ENCODE measurements at regions not wholly inside any gene's neighbourhood (a gene's known extent, or its start where the extent isn't known, plus 50 kb on each side); places are given as distances from the start of the nearest gene placed in this dataset.
"Not testable (repeated sequence)": the region's sequence is repeated elsewhere in the genome, so short reads cannot be mapped to it uniquely, and the experiment has no call there.

DNA sequence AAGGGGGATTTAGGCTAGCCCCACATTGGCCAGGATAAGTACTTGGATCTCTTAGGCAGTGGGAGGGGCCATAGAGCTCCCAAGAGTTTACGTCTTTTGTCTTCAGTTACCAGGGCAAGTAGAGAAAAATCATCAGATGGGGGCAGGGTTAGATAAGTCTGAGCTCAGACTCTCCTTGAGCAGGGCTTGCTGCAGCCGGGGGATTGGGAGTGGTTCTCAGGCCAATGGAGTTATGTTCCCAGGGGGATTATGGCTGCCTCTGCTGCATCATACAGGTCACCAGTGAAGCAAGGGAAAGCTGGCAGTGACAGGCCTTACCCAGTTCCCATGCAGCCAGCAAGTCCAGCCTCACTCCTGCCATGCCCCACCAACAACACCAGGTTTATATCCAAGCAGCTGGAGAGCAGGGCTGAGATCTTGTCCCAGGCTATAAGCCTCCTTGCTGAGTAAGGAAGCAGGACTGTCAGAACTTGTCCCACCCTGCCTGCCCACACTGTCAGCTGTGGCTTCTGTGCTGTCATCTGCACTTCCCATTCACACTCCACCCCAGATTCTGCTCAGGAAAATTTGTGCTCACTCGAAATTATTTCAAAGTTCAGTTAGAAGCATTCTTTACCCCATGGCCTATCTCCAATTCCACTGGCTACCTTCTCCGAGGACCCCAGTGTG, 215.3 kb downstream of the FAM43A start:
- H3K36me3 ChIP-seq (ENCODE audit: control insufficient read depth in 1 of 2, insufficient read depth in 2 of 2, low read length in 2 of 2), result no peaks in the 10 kb centered on the region
- H3K27ac ChIP-seq (ENCODE audit: low read depth, low read length), result no peak overlapping the region
- no peak overlapping the region for H3K9ac ChIP-seq (ENCODE audit: low read depth in 1 of 2, low read length in 2 of 2)
- H3K4me1 ChIP-seq (ENCODE audit: control insufficient read depth in 1 of 2, insufficient read depth in 2 of 2, low read length in 2 of 2), result no peaks in the 10 kb centered on the region
- no peaks in the 10 kb centered on the region for H3K27me3 ChIP-seq (ENCODE audit: control insufficient read depth in 1 of 2, insufficient read depth in 2 of 2, low read length in 2 of 2)
- no peak overlapping the region for H3K4me3 ChIP-seq (ENCODE audit: low read depth in 1 of 2, low read length in 2 of 2)
- H3K9me3 ChIP-seq (ENCODE audit: control insufficient read depth in 1 of 2, low read length in 2 of 2), result peaks cover 0 to 7% of the 10 kb centered on the region in 2 donors

DNA sequence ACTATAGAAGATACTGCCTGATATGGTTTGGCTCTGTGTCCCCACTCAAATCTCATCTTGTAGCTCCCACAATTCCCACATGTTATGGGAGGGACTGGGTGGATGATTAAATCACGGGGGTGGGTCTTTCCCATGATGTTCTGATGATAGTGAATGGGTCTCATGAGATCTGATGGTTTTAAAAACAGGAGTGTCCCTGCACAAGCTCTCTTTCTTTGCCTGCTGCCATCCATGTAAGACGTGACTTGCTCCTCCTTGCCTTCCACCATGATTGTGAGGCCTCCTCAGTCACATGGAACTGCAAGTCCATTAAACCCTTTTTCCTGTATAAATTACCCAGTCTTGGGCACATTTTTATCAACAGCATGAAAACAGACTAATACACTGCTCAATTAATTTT, 217.8 kb downstream of the FAM43A start:
- not testable (repeated sequence) for H3K9me3 ChIP-seq (ENCODE audit: control insufficient read depth in 1 of 2, low read length in 2 of 2); H3K4me1 ChIP-seq (ENCODE audit: control insufficient read depth in 1 of 2, insufficient read depth in 2 of 2, low read length in 2 of 2); H3K4me3 ChIP-seq (ENCODE audit: low read depth in 1 of 2, low read length in 2 of 2); H3K27ac ChIP-seq (ENCODE audit: low read depth, low read length); H3K36me3 ChIP-seq (ENCODE audit: control insufficient read depth in 1 of 2, insufficient read depth in 2 of 2, low read length in 2 of 2); H3K27me3 ChIP-seq (ENCODE audit: control insufficient read depth in 1 of 2, insufficient read depth in 2 of 2, low read length in 2 of 2); H3K9ac ChIP-seq (ENCODE audit: low read depth in 1 of 2, low read length in 2 of 2)

DNA sequence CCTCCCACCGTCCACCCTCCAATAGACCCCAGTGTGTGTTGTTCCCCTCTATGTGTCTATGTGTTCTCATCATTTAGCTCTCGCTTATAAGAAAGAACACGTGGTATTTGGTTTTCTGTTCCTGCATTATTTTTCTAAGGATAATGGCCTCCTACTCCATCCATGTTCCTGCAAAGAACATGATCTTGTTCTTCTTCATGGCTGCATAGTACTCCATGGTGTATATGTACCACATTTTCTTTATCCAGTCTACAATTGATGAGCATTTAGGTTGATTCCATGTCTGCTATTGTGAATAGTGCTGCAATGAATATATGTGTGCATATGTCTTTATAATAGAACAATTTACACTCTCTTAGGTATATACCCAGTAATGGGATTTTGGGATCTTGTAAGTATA, 219.3 kb downstream of the FAM43A start:
- not testable (repeated sequence) for H3K36me3 ChIP-seq (ENCODE audit: control insufficient read depth in 1 of 2, insufficient read depth in 2 of 2, low read length in 2 of 2); H3K9me3 ChIP-seq (ENCODE audit: control insufficient read depth in 1 of 2, low read length in 2 of 2); H3K4me3 ChIP-seq (ENCODE audit: low read depth in 1 of 2, low read length in 2 of 2); H3K27ac ChIP-seq (ENCODE audit: low read depth, low read length); H3K9ac ChIP-seq (ENCODE audit: low read depth in 1 of 2, low read length in 2 of 2); H3K27me3 ChIP-seq (ENCODE audit: control insufficient read depth in 1 of 2, insufficient read depth in 2 of 2, low read length in 2 of 2)
- H3K4me1 ChIP-seq (ENCODE audit: control insufficient read depth in 1 of 2, insufficient read depth in 2 of 2, low read length in 2 of 2), result peaks cover 14 to 15% of the 10 kb centered on the region in 2 donors

DNA sequence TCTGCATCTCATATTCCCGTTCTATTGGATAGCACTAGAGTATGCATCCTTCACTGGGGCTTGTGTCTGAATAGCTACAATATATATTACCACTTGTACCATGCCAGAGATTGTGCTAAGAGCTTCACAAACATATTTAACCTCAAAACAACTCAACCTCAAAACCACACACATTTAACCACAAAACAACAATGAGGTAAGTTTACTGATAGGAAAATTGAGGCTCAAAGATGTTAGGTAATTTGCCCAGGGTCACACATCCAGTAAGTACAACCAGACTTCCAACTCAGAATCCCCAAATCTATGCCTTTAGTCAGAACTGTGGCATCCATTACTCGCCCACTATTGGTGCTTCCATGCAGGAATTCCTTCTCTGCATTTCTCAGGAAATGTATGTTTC, 220.0 kb downstream of the FAM43A start:
- Histone ChIP-seq H3K9ac (ENCODE audit: low read depth in 1 of 2, low read length in 2 of 2) (no peak overlapping the region), H3K27ac (ENCODE audit: low read depth, low read length) (no peak overlapping the region), H3K27me3 (ENCODE audit: control insufficient read depth in 1 of 2, insufficient read depth in 2 of 2, low read length in 2 of 2) (no peaks in the 10 kb centered on the region), H3K36me3 (ENCODE audit: control insufficient read depth in 1 of 2, insufficient read depth in 2 of 2, low read length in 2 of 2) (no peaks in the 10 kb centered on the region), H3K4me1 (ENCODE audit: control insufficient read depth in 1 of 2, insufficient read depth in 2 of 2, low read length in 2 of 2) (peaks cover 14 to 15% of the 10 kb centered on the region in 2 donors), H3K4me3 (ENCODE audit: low read depth in 1 of 2, low read length in 2 of 2) (no peak overlapping the region), H3K9me3 (ENCODE audit: control insufficient read depth in 1 of 2, low read length in 2 of 2) (no peaks in the 10 kb centered on the region)

DNA sequence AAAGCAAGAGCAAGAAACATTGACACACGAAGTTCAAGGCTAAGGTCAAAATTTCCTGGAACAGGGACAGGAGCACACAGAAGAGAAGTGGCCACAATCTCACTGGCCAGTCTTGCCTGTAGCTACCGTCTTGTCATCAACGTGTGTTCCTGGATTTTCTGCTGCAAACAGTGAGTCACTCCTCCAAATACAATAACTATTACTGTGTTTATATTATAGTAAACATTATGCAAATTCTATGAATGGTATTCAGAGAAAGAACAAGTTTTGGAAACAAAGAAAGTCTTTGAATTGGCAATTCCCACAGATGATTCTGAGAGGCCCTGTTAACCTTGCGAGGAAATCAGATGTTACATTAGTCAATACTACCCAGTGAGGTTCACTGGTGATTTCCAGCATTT, 220.5 kb downstream of the FAM43A start:
- Histone ChIP-seq H3K4me1 (ENCODE audit: control insufficient read depth in 1 of 2, insufficient read depth in 2 of 2, low read length in 2 of 2) (peaks cover 14 to 15% of the 10 kb centered on the region in 2 donors), H3K9me3 (ENCODE audit: control insufficient read depth in 1 of 2, low read length in 2 of 2) (no peaks in the 10 kb centered on the region), H3K27ac (ENCODE audit: low read depth, low read length) (no peak overlapping the region), H3K4me3 (ENCODE audit: low read depth in 1 of 2, low read length in 2 of 2) (no peak overlapping the region), H3K27me3 (ENCODE audit: control insufficient read depth in 1 of 2, insufficient read depth in 2 of 2, low read length in 2 of 2) (no peaks in the 10 kb centered on the region), H3K36me3 (ENCODE audit: control insufficient read depth in 1 of 2, insufficient read depth in 2 of 2, low read length in 2 of 2) (no peaks in the 10 kb centered on the region), H3K9ac (ENCODE audit: low read depth in 1 of 2, low read length in 2 of 2) (no peak overlapping the region)

- no peaks in the 10 kb centered on the region for H3K9me3 ChIP-seq (ENCODE audit: control insufficient read depth in 1 of 2, low read length in 2 of 2)
Measured at GRCh38 chr3:194906970-194907629, 221.4 kb downstream of the FAM43A start.

DNA sequence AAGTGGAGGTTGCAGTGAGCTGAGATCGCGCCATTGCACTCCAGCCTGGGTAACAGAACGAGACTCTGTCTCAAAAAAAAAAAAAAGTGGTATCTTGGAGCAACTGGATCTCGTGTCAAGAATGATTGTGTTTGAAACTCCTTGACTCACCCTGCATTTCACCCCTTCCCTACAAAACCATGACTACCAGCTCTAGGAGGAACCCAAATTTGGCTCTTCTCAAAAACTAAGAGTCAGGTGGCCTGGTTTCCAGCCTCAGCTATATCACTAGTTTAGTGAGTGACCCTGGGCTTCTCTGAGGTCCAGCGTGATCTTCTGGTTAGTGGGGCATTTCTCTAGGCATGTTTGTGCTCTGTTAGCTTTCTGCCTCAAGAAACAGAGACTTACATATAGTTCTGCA, 222.1 kb downstream of the FAM43A start:
- Histone ChIP-seq H3K27ac (ENCODE audit: low read depth, low read length) (no peak overlapping the region), H3K36me3 (ENCODE audit: control insufficient read depth in 1 of 2, insufficient read depth in 2 of 2, low read length in 2 of 2) (no peaks in the 10 kb centered on the region), H3K4me1 (ENCODE audit: control insufficient read depth in 1 of 2, insufficient read depth in 2 of 2, low read length in 2 of 2) (peaks cover 14 to 15% of the 10 kb centered on the region in 2 donors), H3K9ac (ENCODE audit: low read depth in 1 of 2, low read length in 2 of 2) (no peak overlapping the region), H3K4me3 (ENCODE audit: low read depth in 1 of 2, low read length in 2 of 2) (no peak overlapping the region), H3K27me3 (ENCODE audit: control insufficient read depth in 1 of 2, insufficient read depth in 2 of 2, low read length in 2 of 2) (no peaks in the 10 kb centered on the region), H3K9me3 (ENCODE audit: control insufficient read depth in 1 of 2, low read length in 2 of 2) (no peaks in the 10 kb centered on the region)

More at GRCh38 chr3:194906970-194907629, 221.4 kb downstream of the FAM43A start:
- Histone ChIP-seq H3K4me3 (ENCODE audit: low read depth in 1 of 2, low read length in 2 of 2) (no peak overlapping the region), H3K27ac (ENCODE audit: low read depth, low read length) (no peak overlapping the region), H3K4me1 (ENCODE audit: control insufficient read depth in 1 of 2, insufficient read depth in 2 of 2, low read length in 2 of 2) (peaks cover 14 to 15% of the 10 kb centered on the region in 2 donors), H3K27me3 (ENCODE audit: control insufficient read depth in 1 of 2, insufficient read depth in 2 of 2, low read length in 2 of 2) (no peaks in the 10 kb centered on the region), H3K9ac (ENCODE audit: low read depth in 1 of 2, low read length in 2 of 2) (no peak overlapping the region), H3K36me3 (ENCODE audit: control insufficient read depth in 1 of 2, insufficient read depth in 2 of 2, low read length in 2 of 2) (no peaks in the 10 kb centered on the region)

DNA sequence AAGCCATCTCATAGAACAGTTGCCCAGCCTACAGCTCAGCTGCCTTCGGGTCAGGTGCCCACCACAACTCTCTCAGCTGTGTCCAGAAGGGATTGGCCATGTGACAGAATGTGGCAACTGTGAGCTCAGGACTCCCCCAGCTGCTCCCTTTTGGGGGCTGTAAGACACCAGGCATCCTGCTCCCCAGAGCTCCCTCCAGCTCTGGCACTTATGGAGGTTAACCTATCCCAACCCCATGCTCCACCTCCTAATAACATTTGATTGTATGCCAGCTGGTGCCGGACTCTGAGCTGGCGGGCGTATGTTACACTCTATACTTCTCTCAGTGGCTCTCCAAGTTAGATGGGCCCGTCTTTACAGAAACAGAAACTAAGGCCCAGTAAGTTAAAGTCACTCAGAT, 222.8 kb downstream of the FAM43A start:
- no peak overlapping the region for H3K27ac ChIP-seq (ENCODE audit: low read depth, low read length)
- peaks cover 19 to 20% of the 10 kb centered on the region in 2 donors for H3K4me1 ChIP-seq (ENCODE audit: control insufficient read depth in 1 of 2, insufficient read depth in 2 of 2, low read length in 2 of 2)
- no peaks in the 10 kb centered on the region for H3K36me3 ChIP-seq (ENCODE audit: control insufficient read depth in 1 of 2, insufficient read depth in 2 of 2, low read length in 2 of 2)

DNA sequence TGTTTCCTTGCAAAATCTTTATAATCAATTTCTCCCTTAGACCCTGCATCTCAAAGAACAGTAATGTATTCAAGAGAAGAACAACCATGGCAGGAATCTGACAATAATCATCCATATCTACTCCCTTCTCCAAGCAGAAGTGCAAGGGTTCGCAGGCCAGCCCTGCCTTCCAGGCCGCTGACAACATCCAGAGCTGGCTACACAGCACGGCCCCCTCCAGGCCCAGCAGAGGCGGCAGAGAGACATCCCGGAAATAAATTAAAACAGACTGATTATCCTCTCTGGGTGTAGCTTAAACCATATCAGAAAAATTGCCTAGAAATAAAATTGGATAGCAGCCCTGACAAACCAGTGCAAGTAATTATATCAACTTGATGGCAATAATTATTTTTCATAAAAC, 223.3 kb downstream of the FAM43A start:
- Histone ChIP-seq H3K27ac (ENCODE audit: low read depth, low read length) (no peak overlapping the region), H3K9me3 (ENCODE audit: control insufficient read depth in 1 of 2, low read length in 2 of 2) (no peaks in the 10 kb centered on the region), H3K27me3 (ENCODE audit: control insufficient read depth in 1 of 2, insufficient read depth in 2 of 2, low read length in 2 of 2) (no peaks in the 10 kb centered on the region), H3K4me1 (ENCODE audit: control insufficient read depth in 1 of 2, insufficient read depth in 2 of 2, low read length in 2 of 2) (peaks cover 19 to 21% of the 10 kb centered on the region in 2 donors), H3K36me3 (ENCODE audit: control insufficient read depth in 1 of 2, insufficient read depth in 2 of 2, low read length in 2 of 2) (no peaks in the 10 kb centered on the region), H3K4me3 (ENCODE audit: low read depth in 1 of 2, low read length in 2 of 2) (no peak overlapping the region), H3K9ac (ENCODE audit: low read depth in 1 of 2, low read length in 2 of 2) (no peak overlapping the region)

More for the DNA sequence above, 222.8 kb downstream of the FAM43A start:
- Histone ChIP-seq H3K4me3 (ENCODE audit: low read depth in 1 of 2, low read length in 2 of 2) (no peak overlapping the region), H3K9me3 (ENCODE audit: control insufficient read depth in 1 of 2, low read length in 2 of 2) (no peaks in the 10 kb centered on the region), H3K27me3 (ENCODE audit: control insufficient read depth in 1 of 2, insufficient read depth in 2 of 2, low read length in 2 of 2) (no peaks in the 10 kb centered on the region), H3K9ac (ENCODE audit: low read depth in 1 of 2, low read length in 2 of 2) (no peak overlapping the region)

DNA sequence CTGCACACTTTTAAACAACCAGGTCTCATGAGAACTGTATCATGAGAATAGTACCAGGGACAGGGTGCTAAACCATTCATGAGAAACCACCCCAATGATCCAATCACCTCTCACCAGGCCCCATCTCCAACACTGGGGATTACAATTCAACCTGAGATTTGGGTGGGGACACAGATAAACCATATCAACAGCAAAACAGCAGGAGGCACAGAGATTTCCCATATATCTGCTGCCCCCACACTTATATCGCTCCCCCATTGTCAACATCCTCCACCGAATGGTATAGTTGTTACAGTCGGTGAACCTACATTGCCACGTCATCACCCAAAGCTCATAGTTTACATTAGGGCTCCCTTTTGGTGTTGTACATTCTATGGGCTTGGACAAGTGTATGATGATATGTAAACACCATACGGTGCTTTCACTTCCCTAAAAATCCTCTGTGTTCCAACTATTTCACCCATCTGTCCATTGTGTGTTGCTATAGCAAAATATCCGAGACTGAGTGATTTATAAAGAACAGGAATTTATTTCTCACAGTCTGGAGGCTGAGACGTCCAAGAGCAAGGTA, 224.8 kb downstream of the FAM43A start:
- Histone ChIP-seq H3K9me3 (ENCODE audit: control insufficient read depth in 1 of 2, low read length in 2 of 2) (no peaks in the 10 kb centered on the region), H3K36me3 (ENCODE audit: control insufficient read depth in 1 of 2, insufficient read depth in 2 of 2, low read length in 2 of 2) (no peaks in the 10 kb centered on the region), H3K4me1 (ENCODE audit: control insufficient read depth in 1 of 2, insufficient read depth in 2 of 2, low read length in 2 of 2) (peaks cover 19 to 21% of the 10 kb centered on the region in 2 donors), H3K4me3 (ENCODE audit: low read depth in 1 of 2, low read length in 2 of 2) (no peak overlapping the region), H3K9ac (ENCODE audit: low read depth in 1 of 2, low read length in 2 of 2) (no peak overlapping the region), H3K27ac (ENCODE audit: low read depth, low read length) (no peak overlapping the region), H3K27me3 (ENCODE audit: control insufficient read depth in 1 of 2, insufficient read depth in 2 of 2, low read length in 2 of 2) (no peaks in the 10 kb centered on the region)
